ENCODE measurements at regions not wholly inside any gene's neighbourhood (a gene's known extent, or its start where the extent isn't known, plus 50 kb on each side); places are given as distances from the start of the nearest gene placed in this dataset.

DNA sequence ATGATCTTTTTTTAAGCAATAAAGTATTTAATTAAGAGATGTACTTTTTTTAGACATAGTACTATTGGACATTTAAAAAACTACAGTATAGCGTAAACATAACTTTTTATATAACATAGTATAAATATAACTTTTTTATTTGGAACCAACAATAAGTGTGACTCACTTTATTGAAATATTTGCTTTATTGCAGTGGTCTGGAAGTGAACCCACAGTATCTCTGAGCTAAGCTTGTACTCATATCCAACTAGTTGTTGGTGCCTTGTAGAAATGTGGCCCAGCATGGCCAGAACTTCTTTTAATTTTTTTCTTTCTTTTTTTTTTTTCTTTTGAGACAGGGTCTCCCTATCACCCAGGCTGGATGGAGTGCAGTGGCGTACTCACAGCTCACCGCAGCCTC is 61.5 kb upstream of the GALNT10 start (continued):
- TF ChIP-seq, protein P1, sequence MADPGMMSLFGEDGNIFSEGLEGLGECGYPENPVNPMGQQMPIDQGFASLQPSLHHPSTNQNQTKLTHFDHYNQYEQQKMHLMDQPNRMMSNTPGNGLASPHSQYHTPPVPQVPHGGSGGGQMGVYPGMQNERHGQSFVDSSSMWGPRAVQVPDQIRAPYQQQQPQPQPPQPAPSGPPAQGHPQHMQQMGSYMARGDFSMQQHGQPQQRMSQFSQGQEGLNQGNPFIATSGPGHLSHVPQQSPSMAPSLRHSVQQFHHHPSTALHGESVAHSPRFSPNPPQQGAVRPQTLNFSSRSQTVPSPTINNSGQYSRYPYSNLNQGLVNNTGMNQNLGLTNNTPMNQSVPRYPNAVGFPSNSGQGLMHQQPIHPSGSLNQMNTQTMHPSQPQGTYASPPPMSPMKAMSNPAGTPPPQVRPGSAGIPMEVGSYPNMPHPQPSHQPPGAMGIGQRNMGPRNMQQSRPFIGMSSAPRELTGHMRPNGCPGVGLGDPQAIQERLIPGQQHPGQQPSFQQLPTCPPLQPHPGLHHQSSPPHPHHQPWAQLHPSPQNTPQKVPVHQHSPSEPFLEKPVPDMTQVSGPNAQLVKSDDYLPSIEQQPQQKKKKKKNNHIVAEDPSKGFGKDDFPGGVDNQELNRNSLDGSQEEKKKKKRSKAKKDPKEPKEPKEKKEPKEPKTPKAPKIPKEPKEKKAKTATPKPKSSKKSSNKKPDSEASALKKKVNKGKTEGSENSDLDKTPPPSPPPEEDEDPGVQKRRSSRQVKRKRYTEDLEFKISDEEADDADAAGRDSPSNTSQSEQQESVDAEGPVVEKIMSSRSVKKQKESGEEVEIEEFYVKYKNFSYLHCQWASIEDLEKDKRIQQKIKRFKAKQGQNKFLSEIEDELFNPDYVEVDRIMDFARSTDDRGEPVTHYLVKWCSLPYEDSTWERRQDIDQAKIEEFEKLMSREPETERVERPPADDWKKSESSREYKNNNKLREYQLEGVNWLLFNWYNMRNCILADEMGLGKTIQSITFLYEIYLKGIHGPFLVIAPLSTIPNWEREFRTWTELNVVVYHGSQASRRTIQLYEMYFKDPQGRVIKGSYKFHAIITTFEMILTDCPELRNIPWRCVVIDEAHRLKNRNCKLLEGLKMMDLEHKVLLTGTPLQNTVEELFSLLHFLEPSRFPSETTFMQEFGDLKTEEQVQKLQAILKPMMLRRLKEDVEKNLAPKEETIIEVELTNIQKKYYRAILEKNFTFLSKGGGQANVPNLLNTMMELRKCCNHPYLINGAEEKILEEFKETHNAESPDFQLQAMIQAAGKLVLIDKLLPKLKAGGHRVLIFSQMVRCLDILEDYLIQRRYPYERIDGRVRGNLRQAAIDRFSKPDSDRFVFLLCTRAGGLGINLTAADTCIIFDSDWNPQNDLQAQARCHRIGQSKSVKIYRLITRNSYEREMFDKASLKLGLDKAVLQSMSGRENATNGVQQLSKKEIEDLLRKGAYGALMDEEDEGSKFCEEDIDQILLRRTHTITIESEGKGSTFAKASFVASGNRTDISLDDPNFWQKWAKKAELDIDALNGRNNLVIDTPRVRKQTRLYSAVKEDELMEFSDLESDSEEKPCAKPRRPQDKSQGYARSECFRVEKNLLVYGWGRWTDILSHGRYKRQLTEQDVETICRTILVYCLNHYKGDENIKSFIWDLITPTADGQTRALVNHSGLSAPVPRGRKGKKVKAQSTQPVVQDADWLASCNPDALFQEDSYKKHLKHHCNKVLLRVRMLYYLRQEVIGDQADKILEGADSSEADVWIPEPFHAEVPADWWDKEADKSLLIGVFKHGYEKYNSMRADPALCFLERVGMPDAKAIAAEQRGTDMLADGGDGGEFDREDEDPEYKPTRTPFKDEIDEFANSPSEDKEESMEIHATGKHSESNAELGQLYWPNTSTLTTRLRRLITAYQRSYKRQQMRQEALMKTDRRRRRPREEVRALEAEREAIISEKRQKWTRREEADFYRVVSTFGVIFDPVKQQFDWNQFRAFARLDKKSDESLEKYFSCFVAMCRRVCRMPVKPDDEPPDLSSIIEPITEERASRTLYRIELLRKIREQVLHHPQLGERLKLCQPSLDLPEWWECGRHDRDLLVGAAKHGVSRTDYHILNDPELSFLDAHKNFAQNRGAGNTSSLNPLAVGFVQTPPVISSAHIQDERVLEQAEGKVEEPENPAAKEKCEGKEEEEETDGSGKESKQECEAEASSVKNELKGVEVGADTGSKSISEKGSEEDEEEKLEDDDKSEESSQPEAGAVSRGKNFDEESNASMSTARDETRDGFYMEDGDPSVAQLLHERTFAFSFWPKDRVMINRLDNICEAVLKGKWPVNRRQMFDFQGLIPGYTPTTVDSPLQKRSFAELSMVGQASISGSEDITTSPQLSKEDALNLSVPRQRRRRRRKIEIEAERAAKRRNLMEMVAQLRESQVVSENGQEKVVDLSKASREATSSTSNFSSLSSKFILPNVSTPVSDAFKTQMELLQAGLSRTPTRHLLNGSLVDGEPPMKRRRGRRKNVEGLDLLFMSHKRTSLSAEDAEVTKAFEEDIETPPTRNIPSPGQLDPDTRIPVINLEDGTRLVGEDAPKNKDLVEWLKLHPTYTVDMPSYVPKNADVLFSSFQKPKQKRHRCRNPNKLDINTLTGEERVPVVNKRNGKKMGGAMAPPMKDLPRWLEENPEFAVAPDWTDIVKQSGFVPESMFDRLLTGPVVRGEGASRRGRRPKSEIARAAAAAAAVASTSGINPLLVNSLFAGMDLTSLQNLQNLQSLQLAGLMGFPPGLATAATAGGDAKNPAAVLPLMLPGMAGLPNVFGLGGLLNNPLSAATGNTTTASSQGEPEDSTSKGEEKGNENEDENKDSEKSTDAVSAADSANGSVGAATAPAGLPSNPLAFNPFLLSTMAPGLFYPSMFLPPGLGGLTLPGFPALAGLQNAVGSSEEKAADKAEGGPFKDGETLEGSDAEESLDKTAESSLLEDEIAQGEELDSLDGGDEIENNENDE (IDR thresholded peaks at IDR 0.05; ENCODE audit: insufficient replicate concordance, low read length), result no peak
- TF ChIP-seq SP1 (IDR thresholded peaks at IDR 0.05; ENCODE audit: low read depth, low read length), result no peak
- no peak for TF ChIP-seq POLR2A (IDR thresholded peaks at IDR 0.05; ENCODE audit: control extremely low read depth in 1 of 2, low read depth in 2 of 2, low read length in 2 of 2)
- TF ChIP-seq CTBP2 (IDR thresholded peaks at IDR 0.05; ENCODE audit: borderline replicate concordance, insufficient read depth, insufficient read length, low read length), result no peak
- TF ChIP-seq USF2 (IDR thresholded peaks at IDR 0.05; ENCODE audit: low read length), result no peak
- no peak for TF ChIP-seq ASH2L (IDR thresholded peaks at IDR 0.05; ENCODE audit: low read length)
- TF ChIP-seq SAP30 (IDR thresholded peaks at IDR 0.05; ENCODE audit: insufficient read depth, insufficient replicate concordance, low read length), result no peak
- no peak for TF ChIP-seq ATF3 (IDR thresholded peaks at IDR 0.05; ENCODE audit: insufficient read depth, low read depth, low read length)
- TF ChIP-seq BACH1 (IDR thresholded peaks at IDR 0.05; ENCODE audit: low read length), result no peak
- no peak for TF ChIP-seq ZNF274 (IDR thresholded peaks at IDR 0.05; ENCODE audit: borderline replicate concordance, extremely low read depth, low read length)
- no peak for TF ChIP-seq CHD2 (IDR thresholded peaks at IDR 0.05; ENCODE audit: low read length)
